ENCODE measurements at regions not wholly inside any gene's neighbourhood (a gene's known extent, or its start where the extent isn't known, plus 50 kb on each side); places are given as distances from the start of the nearest gene placed in this dataset.
A peak's percentile ranks its signal among the peaks of the same experiment; 100 is the strongest.

- no peak for DNase-seq (ENCODE audit: extremely low spot score in 2 of 2)
- no peak for TF ChIP-seq CTCF (IDR thresholded peaks at IDR 0.05)
- TF ChIP-seq POLR2A (IDR thresholded peaks at IDR 0.05) = no peak
- no peak for TF ChIP-seq POLR2AphosphoS5 (IDR thresholded peaks at IDR 0.05; ENCODE audit: insufficient read depth in 1 of 2, low read depth in 1 of 2)
- Histone ChIP-seq H3K9me3 (no peaks in the 10 kb centered on the region), H3K27ac (no peak overlapping the region), H3K4me1 (no peaks in the 10 kb centered on the region), H3K4me3 (no peak overlapping the region), H3K36me3 (no peaks in the 10 kb centered on the region), H3K27me3 (no peaks in the 10 kb centered on the region)
- intact Hi-C loops (cut with DNase I) = no loop called here
Measured at GRCh38 chr12:92301356-92301755, 155.7 kb upstream of the BTG1 start.

- Histone ChIP-seq H3K27me3 (no peaks in the 10 kb centered on the region), H3K36me3 (no peaks in the 10 kb centered on the region), H3K4me1 (no peaks in the 10 kb centered on the region), H3K27ac (no peak overlapping the region), H3K9me3 (no peaks in the 10 kb centered on the region), H3K4me3 (no peak overlapping the region)
- intact Hi-C loops (cut with DNase I) = no loop called here
- DNase-seq (ENCODE audit: extremely low spot score in 2 of 2) = no peak
- TF ChIP-seq CTCF (IDR thresholded peaks at IDR 0.05) (no peak), POLR2AphosphoS5 (IDR thresholded peaks at IDR 0.05; ENCODE audit: insufficient read depth in 1 of 2, low read depth in 1 of 2) (no peak), POLR2A (IDR thresholded peaks at IDR 0.05) (no peak)
Measured at GRCh38 chr12:92300777-92301176, 155.1 kb upstream of the BTG1 start.

- Histone ChIP-seq H3K4me1 (no peaks in the 10 kb centered on the region), H3K36me3 (no peaks in the 10 kb centered on the region), H3K9me3 (no peaks in the 10 kb centered on the region), H3K4me3 (no peak overlapping the region), H3K27me3 (no peaks in the 10 kb centered on the region), H3K27ac (no peak overlapping the region)
- DNase-seq (ENCODE audit: extremely low spot score in 2 of 2) = no peak
- TF ChIP-seq POLR2AphosphoS5 (IDR thresholded peaks at IDR 0.05; ENCODE audit: insufficient read depth in 1 of 2, low read depth in 1 of 2) (no peak), POLR2A (IDR thresholded peaks at IDR 0.05) (no peak), CTCF (IDR thresholded peaks at IDR 0.05) (no peak)
- intact Hi-C loops (cut with DNase I) = no loop called here
Measured at GRCh38 chr12:92299744-92300143, 154.1 kb upstream of the BTG1 start.

- H3K4me1 ChIP-seq = no peaks in the 10 kb centered on the region
- no peak overlapping the region for H3K4me3 ChIP-seq
- H3K9me3 ChIP-seq = no peaks in the 10 kb centered on the region
- no peaks in the 10 kb centered on the region for H3K27me3 ChIP-seq
- no peak for TF ChIP-seq POLR2A (IDR thresholded peaks at IDR 0.05)
- TF ChIP-seq CTCF (IDR thresholded peaks at IDR 0.05) = no peak
- no peak for TF ChIP-seq POLR2AphosphoS5 (IDR thresholded peaks at IDR 0.05; ENCODE audit: insufficient read depth in 1 of 2, low read depth in 1 of 2)
- no peaks in the 10 kb centered on the region for H3K36me3 ChIP-seq
- H3K27ac ChIP-seq = no peak overlapping the region
- intact Hi-C loops (cut with DNase I) = no loop called here
- DNase-seq (ENCODE audit: extremely low spot score in 2 of 2) = no peak
Measured at GRCh38 chr12:92299344-92299743, 153.7 kb upstream of the BTG1 start.

- no peak overlapping the region for H3K4me3 ChIP-seq
- H3K9me3 ChIP-seq = no peaks in the 10 kb centered on the region
- DNase-seq (ENCODE audit: extremely low spot score in 2 of 2) = no peak
- H3K4me1 ChIP-seq = no peaks in the 10 kb centered on the region
- H3K27ac ChIP-seq = peak overlapping the region; percentile 45
- no peaks in the 10 kb centered on the region for H3K27me3 ChIP-seq
- intact Hi-C loops (cut with DNase I) = no loop called here
- TF ChIP-seq CTCF (IDR thresholded peaks at IDR 0.05) = no peak
- TF ChIP-seq POLR2A (IDR thresholded peaks at IDR 0.05) = no peak
- TF ChIP-seq POLR2AphosphoS5 (IDR thresholded peaks at IDR 0.05; ENCODE audit: insufficient read depth in 1 of 2, low read depth in 1 of 2) = no peak
- H3K36me3 ChIP-seq = no peaks in the 10 kb centered on the region
Measured at GRCh38 chr12:92297932-92298696, 152.5 kb upstream of the BTG1 start.
